HG02763 (cell line): ENCODE measurements at regions not wholly inside any gene's neighbourhood (a gene's known extent, or its start where the extent isn't known, plus 50 kb on each side); places are given as distances from the start of the nearest gene placed in this dataset.

Experiments used
- ATAC-seq: cut with Tn5 transposase; IDR thresholded peaks from one replicate; pipeline ENCODE4 v1.9.1; 2021; ENCODE audit warnings: mild to moderate bottlenecking, moderate library complexity; ENCODE audit not compliant: unreplicated experiment

DNA sequence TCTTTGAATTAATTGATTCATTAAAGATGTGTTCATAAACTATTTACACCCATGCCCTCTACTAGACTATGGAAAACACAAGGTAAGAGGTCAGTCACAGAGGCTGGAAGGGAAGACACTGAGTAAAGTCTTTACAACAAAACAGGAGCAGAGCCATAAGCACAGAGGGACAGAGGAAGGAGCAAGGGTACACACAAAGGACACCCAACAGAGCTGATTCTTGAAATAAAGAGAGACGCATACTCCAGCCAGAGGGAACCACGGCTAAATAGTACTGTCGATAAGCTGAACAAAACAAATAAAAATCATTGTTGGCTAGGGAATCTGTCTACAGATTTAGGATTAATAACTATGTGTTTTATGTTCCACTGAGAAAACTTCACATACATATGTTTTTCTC, 289.2 kb downstream of the EFNB2 start:
- ATAC-seq = no peak

GRCh38 chr13:106243011-106243565, 292.4 kb downstream of the EFNB2 start:
- ATAC-seq = no peak

DNA sequence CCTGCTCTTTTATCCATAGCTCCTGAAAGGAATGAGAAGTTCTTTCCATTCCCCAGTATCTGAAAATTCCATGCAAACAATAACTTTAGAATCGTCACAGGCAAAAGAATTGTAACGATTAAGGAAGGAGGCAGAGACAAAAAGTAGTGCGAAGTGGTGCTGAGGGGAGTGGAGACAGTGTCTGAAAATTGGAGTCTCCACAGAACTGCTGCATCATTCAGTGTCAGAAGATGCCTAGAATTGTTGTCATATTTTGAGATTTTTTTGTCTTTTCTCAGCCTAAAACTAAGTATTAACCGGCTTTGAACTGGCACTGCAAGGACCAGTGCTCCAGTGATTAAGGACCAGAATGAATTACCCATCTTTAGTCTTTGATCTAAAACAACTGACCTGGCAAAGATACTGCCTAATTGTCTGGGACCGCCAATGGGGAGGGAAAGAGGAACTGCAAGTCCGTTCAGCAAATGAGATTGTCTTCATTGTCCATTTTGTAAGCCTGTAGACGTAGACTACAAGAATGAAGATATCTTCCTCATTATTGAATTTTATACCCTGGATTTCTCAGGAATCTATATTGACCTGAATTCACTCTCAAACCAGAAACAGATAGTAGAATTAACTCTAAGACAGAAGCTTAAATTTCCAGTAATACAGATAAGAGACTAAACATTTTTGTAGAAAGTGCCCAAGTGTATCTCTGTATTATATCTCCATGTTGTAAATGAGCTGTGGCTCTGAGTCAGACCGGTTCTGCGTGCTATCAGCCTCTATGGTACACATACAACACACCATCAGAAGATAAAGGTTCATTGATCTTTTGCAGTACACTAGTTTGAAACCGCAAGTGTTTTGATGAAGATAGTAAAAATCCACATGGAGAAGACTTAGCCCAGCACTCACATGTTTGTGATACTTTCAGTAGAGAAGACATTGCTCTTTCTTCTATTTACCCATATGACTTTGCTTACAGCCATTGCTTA, 293.2 kb downstream of the EFNB2 start:
- no peak for ATAC-seq

- no peak for ATAC-seq
Observed at GRCh38 chr13:106238690-106239089, 296.8 kb downstream of the EFNB2 start.

DNA sequence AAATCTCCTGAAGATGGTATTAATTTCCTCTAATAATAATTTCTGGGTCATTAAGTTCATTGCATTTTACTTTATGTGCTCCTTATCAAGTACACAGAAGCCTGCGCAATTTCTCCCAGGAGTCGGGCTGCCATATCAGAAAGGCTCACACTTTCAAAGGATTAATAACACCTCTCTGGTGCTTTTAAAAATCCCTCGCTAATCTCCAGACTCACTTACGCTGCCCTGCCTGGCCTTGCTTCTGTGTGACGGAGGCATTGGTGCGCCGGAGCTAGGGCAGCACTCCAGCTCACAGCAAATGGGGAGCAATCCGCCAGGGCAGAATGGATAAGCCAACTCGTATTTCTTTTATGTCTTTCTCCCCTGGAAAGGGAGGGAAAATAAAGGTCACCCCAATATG, 300.8 kb downstream of the EFNB2 start:
- ATAC-seq = no peak

GRCh38 chr13:106233134-106233735, 302.2 kb downstream of the EFNB2 start:
- no peak for ATAC-seq

DNA sequence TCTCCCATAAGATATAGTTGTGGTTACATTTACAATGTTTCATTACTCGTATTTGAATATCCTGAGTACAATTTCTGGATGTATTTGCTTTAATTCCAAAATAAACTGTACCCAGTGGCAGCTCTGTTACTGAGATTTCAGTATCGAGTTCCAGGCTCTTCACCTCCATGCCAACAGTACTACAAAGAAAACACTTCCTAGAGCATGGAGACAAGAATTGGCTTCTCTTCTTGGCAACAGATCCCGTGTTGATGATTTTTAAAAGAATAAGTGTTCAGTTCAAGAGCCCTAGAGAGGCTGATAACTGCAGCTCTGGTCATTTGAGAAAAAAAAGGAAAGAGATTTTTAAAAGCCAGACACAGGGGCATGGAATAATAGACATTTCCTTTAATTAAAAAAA, 302.8 kb downstream of the EFNB2 start:
- ATAC-seq = no peak

GRCh38 chr13:106230450-106230849, 305.0 kb downstream of the EFNB2 start:
- ATAC-seq = no peak

DNA sequence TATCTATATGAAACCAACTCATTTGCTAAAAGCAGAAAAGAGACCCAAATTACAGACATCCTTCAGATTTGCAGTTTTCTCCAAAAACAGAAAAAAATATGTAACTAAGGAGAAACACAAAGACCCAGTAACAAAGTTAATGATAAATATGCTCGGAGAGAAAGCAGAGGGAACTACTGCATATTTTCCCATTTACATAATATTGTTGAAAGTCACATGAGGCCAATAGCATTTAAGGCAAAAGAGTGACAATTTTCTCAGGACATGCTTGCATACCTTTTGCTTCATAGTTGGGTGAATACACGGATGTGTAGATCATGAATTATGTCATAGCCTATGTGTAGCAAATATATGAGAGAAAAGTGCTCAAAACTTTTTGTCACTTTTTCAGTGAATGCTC, 310.3 kb downstream of the EFNB2 start:
- ATAC-seq = no peak

- ATAC-seq = no peak
Observed at GRCh38 chr13:106220211-106220610, 315.3 kb downstream of the EFNB2 start.

DNA sequence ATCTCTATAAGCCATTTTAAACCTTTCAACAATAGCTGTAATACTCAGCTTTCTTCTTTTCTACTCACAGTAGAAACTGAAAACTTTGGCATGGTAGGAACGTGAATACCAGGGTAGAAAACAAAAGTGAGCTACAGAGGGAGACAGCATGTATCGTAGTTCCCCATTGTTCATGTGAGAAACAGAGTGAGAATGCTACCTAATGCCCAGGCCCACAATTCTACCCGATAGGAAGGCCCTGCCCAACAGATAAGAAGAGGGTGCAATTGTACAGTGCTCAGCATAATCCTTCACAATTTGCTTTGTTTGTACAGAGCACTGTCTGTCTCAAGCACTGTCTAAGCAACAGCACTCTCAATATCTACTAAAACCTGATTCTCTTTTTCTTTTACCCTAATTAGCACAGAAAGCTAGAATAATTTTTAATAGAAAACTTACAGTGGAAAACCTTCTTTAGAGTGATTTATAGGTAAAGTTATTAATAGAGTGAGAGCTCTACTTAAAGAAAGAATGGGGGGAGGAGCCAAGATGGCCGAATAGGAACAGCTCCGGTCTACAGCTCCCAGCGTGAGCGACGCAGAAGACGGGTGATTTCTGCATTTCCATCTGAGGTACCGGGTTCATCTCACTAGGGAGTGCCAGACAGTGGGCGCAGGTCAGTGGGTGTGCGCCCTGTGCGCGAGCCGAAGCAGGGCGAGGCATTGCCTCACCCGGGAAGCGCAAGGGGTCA, 322.3 kb downstream of the EFNB2 start:
- no peak for ATAC-seq

- ATAC-seq = no peak
Observed at GRCh38 chr13:106212386-106213010, 323.0 kb downstream of the EFNB2 start.

DNA sequence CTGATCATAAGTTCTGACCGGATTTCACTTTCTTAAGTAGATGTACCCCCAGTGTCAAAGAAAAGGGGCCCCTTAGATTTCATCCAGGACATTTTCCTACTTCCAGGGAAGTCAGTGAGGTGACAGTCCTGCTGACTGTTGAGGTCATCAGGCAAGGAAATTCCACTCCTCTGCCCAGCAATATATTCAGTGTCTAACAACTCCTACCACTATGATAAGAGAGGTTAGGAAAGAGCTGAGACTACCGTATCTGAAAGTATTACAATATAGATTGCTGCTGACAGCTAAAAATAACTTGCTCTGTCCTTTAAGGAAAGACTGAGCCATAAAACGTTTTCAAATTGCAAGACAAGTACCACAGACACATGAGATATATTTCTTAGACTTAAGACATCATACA, 325.1 kb downstream of the EFNB2 start:
- ATAC-seq = no peak

- ATAC-seq = no peak
Observed at GRCh38 chr13:106205871-106206270, 329.6 kb downstream of the EFNB2 start.

GRCh38 chr13:106197496-106197895, 338.0 kb downstream of the EFNB2 start:
- no peak for ATAC-seq

DNA sequence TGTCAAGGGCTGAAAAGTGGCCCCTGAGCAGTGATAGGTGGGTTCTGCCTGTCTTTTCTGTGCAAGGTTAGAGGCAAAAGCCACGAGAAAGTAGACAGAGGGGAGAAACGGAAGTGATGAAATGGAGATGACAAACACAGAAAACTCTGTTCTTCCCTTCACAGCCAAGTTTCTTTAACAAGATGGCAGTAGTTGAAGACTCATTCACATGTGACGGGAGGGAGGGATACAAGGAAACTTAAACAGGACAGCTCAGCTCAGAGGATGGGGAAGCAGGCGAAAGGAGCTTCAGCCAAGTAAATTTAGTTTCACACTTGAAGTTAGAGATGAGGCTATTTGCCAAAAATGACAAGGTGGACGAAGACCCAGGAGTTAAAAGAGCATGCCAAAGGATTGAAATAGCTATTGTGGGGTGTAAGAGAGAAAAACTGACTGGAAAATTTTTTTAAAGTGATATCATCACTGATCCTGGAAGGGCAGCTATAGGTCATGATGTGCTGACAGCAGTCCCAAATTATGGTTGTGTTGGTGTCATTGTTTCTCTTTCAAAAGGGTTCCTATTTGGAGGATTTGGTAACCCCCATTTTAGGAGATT, 347.9 kb downstream of the EFNB2 start:
- no peak for ATAC-seq

GRCh38 chr13:106187101-106187500, 348.4 kb downstream of the EFNB2 start:
- no peak for ATAC-seq

DNA sequence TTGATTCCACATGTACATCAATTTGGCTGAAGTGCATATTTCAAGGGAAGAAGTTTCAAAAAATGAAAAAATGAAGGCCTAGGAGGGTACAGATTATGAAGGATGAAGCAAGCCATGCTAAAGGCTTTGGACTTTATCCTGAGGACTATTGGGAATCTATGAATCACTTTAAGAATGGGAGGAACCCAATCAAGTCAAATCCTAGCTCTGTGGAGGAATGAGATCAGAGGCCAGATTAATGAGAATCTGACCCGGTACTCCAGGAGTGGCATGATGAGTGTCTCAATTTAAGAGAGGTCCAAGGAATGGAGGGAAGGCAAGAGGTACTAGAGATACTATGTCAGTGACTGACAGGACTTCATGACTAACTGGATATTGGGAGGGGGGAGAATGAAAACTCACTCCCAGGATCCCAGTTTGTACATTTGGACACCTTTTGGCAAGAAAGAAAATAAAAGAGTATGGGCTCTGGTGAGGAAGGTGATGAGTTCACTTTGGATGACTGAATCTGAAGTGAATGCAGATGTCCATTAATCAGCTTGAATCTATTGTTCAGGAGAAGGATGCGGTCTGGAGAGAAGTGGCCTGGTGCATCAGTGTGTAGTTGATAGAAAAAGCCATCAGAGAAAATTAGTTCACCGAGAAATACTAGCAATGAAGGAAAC, 349.0 kb downstream of the EFNB2 start:
- ATAC-seq = no peak

DNA sequence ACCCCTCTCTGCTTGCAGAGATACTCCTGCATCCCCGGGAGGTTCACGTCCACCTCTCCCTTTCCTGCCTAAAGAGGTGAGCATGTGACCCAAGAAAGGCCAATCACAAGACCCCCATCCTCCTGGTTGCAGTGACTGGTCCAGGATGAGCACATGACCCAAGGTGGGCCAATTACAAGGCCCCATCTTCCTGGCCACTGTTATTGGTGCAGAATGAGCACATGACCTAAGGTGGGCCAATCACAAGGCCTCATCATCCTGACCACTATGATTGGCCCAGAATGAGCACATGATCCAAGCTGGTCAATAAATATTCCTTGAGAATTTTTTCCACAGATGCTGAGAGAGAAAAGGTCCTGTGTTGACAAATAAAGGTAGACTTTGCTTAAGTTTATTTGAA, 350.7 kb downstream of the EFNB2 start:
- ATAC-seq = no peak
